ENCODE measurements at regions not wholly inside any gene's neighbourhood (a gene's known extent, or its start where the extent isn't known, plus 50 kb on each side); places are given as distances from the start of the nearest gene placed in this dataset.
A peak's percentile ranks its signal among the peaks of the same experiment; 100 is the strongest.

DNA sequence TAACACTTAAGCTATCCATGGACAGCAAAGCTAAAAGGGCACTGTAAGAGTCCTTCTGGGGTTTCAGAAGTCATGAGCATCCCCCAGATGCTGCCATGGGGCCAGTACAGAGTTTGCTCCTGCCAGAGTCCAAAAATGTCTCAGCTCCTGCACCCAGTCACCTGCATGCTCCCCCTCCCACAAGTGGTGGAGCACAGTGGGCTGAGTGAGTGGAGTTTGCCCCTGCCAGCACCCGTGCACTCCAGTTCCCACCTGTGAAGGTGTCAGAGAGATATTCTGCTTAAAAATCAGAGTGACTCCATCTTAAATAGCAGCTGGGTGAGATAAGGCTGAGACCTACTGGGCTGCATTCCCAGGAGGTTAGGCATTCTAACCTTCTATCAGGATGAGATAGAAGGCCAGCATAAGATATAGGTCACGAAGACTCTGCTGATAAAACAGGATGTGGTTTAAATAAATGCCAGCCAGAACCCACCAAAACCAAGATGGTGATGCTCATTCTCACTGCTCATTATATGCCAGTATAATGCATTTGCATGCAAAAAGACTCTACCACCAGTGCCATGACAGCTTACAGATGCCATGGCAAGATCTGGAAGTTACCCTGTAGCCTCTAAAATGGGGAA is 140.1 kb upstream of the ZNF92 start (continued):
- TF ChIP-seq, protein P1, sequence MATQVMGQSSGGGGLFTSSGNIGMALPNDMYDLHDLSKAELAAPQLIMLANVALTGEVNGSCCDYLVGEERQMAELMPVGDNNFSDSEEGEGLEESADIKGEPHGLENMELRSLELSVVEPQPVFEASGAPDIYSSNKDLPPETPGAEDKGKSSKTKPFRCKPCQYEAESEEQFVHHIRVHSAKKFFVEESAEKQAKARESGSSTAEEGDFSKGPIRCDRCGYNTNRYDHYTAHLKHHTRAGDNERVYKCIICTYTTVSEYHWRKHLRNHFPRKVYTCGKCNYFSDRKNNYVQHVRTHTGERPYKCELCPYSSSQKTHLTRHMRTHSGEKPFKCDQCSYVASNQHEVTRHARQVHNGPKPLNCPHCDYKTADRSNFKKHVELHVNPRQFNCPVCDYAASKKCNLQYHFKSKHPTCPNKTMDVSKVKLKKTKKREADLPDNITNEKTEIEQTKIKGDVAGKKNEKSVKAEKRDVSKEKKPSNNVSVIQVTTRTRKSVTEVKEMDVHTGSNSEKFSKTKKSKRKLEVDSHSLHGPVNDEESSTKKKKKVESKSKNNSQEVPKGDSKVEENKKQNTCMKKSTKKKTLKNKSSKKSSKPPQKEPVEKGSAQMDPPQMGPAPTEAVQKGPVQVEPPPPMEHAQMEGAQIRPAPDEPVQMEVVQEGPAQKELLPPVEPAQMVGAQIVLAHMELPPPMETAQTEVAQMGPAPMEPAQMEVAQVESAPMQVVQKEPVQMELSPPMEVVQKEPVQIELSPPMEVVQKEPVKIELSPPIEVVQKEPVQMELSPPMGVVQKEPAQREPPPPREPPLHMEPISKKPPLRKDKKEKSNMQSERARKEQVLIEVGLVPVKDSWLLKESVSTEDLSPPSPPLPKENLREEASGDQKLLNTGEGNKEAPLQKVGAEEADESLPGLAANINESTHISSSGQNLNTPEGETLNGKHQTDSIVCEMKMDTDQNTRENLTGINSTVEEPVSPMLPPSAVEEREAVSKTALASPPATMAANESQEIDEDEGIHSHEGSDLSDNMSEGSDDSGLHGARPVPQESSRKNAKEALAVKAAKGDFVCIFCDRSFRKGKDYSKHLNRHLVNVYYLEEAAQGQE (IDR thresholded peaks at IDR 0.05; ENCODE audit: unreplicated experiment): no peak
- TF ChIP-seq STAT1 (IDR thresholded peaks at IDR 0.05; ENCODE audit: unreplicated experiment) (no peak), EZH2 (IDR thresholded peaks at IDR 0.05; ENCODE audit: low read depth, unreplicated experiment) (no peak), ZNF114 (CRISPR knock-in tag; IDR thresholded peaks at IDR 0.05) (no peak)

DNA sequence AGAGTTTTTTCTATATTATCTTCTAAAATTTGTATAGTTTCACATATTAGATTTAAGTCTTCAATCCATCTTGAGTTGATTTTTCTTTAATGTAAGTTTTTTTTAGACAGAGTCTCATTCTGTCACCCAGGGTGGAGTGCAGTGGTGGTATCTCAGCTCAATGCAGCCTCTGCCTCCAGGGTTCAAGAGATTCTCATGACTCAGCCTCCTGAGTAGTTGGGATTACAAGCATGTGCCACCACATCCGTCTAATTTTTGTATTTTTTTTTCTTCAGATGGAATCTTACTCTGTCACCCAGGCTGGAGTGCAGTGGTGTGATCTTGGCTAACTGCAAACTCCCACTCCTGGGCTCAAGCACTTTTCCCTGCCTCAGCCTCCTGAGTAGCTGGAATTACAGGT is 143.4 kb upstream of the ZNF92 start:
- H3K4me3 ChIP-seq: no peak overlapping the region
- H3K27ac ChIP-seq (ENCODE audit: low read depth): no peak overlapping the region
- H3K4me1 ChIP-seq (ENCODE audit: insufficient read depth): no peaks in the 10 kb centered on the region; the same call in 1 of the 2 replicates
- no peaks in the 10 kb centered on the region for H3K79me2 ChIP-seq (replicated peaks; ENCODE audit: insufficient read depth)
- Mint-ChIP-seq H3K4me3 (no peak overlapping the region), H3K36me3 (ENCODE audit: low read depth) (no peaks in the 10 kb centered on the region), H3K27ac (no peak overlapping the region), H3K27me3 (ENCODE audit: insufficient read depth, low read depth, poor library complexity) (peaks cover 1% of the 10 kb centered on the region), H3K4me1 (peaks cover 8% of the 10 kb centered on the region), H3K9me3 (no peaks in the 10 kb centered on the region; the same call in 1 of the 3 replicates)
- no peaks in the 10 kb centered on the region for H3K27me3 ChIP-seq (ENCODE audit: insufficient read depth)
- H2AFZ ChIP-seq: peak overlapping the region; percentile 59; the same call in 1 of the 2 replicates
- TF ChIP-seq ZNF331 (CRISPR knock-in tag; IDR thresholded peaks at IDR 0.05; ENCODE audit: low read depth) (no peak), EZH2 (IDR thresholded peaks at IDR 0.05; ENCODE audit: low read depth, unreplicated experiment) (no peak)
- TF ChIP-seq, protein P2, sequence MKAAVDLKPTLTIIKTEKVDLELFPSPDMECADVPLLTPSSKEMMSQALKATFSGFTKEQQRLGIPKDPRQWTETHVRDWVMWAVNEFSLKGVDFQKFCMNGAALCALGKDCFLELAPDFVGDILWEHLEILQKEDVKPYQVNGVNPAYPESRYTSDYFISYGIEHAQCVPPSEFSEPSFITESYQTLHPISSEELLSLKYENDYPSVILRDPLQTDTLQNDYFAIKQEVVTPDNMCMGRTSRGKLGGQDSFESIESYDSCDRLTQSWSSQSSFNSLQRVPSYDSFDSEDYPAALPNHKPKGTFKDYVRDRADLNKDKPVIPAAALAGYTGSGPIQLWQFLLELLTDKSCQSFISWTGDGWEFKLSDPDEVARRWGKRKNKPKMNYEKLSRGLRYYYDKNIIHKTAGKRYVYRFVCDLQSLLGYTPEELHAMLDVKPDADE (IDR thresholded peaks at IDR 0.05): no peak
- H3K4me2 ChIP-seq: no peak overlapping the region
- ATAC-seq (no peak), DNase-seq (ENCODE audit: low spot score) (no peak)
- H4K20me1 ChIP-seq (replicated peaks; ENCODE audit: insufficient read depth): no peaks in the 10 kb centered on the region
- H3F3A ChIP-seq (replicated peaks; ENCODE audit: low read depth): peaks cover 10% of the 10 kb centered on the region; the same call in 1 of the 2 replicates
- no peaks in the 10 kb centered on the region for H3K36me3 ChIP-seq (ENCODE audit: insufficient read depth)
- 0 out of 2 replicates have a peak, but pooled peaks cover 4% of the 10 kb centered on the region for H3K9me2 ChIP-seq (ENCODE audit: insufficient read depth)

DNA sequence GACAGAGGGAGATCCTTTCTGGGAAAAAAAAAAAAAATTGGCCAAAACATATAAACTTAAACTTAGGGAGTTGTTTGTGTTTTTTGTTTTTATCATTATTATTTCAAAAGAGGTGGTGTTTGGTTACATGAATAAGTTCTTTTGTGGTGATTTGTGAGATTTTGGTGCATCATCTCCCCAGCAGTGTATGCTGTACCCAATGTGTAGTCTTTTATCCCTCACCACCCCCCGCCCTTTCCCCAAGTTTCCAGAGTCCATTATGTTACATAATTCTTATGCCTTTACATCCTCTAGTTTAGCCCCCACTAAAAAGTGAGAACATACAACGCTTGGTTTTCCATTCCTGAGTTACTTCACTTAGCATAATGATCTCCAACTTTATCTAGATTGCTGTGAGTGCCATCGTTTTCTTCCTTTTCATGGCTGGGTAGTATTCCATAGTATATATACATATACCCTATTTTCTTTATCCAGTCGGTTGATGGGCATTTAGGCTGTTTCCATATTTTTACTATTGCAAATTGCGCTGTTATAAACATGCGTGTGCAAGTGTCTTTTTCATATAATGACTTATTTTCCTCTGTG is 148.1 kb upstream of the ZNF92 start:
- 0 out of 2 replicates have a peak, but pooled peaks cover 4% of the 10 kb centered on the region for H3K9me2 ChIP-seq (ENCODE audit: insufficient read depth)
- DNase-seq (ENCODE audit: low spot score): no peak
- no peaks in the 10 kb centered on the region for H4K20me1 ChIP-seq (replicated peaks; ENCODE audit: insufficient read depth)
- TF ChIP-seq, protein P1 (IDR thresholded peaks at IDR 0.05; ENCODE audit: unreplicated experiment): no peak
- TF ChIP-seq, protein P3, sequence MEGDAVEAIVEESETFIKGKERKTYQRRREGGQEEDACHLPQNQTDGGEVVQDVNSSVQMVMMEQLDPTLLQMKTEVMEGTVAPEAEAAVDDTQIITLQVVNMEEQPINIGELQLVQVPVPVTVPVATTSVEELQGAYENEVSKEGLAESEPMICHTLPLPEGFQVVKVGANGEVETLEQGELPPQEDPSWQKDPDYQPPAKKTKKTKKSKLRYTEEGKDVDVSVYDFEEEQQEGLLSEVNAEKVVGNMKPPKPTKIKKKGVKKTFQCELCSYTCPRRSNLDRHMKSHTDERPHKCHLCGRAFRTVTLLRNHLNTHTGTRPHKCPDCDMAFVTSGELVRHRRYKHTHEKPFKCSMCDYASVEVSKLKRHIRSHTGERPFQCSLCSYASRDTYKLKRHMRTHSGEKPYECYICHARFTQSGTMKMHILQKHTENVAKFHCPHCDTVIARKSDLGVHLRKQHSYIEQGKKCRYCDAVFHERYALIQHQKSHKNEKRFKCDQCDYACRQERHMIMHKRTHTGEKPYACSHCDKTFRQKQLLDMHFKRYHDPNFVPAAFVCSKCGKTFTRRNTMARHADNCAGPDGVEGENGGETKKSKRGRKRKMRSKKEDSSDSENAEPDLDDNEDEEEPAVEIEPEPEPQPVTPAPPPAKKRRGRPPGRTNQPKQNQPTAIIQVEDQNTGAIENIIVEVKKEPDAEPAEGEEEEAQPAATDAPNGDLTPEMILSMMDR (conservative IDR thresholded peaks at IDR 0.05; ENCODE audit: low read depth in 2 of 2): no peak
- TF ChIP-seq, protein P2 (IDR thresholded peaks at IDR 0.05): no peak
- Mint-ChIP-seq H3K27me3 (ENCODE audit: insufficient read depth, low read depth, poor library complexity) (peaks cover 2% of the 10 kb centered on the region), H3K4me1 (no peaks in the 10 kb centered on the region), H3K27ac (no peak overlapping the region), H3K4me3 (no peak overlapping the region), H3K9me3 (no peaks in the 10 kb centered on the region; the same call in 1 of the 3 replicates), H3K36me3 (ENCODE audit: low read depth) (no peaks in the 10 kb centered on the region)
- no peak overlapping the region for H2AFZ ChIP-seq
- no peaks in the 10 kb centered on the region for H3K27me3 ChIP-seq (ENCODE audit: insufficient read depth)
- peaks cover 10% of the 10 kb centered on the region; the same call in 1 of the 2 replicates for H3F3A ChIP-seq (replicated peaks; ENCODE audit: low read depth)
- no peak for ATAC-seq
- H3K27ac ChIP-seq (ENCODE audit: low read depth): no peak overlapping the region
- no peaks in the 10 kb centered on the region for H3K4me1 ChIP-seq (ENCODE audit: insufficient read depth)
- H3K79me2 ChIP-seq (replicated peaks; ENCODE audit: insufficient read depth): no peaks in the 10 kb centered on the region
- H3K4me2 ChIP-seq: no peak overlapping the region
- no peaks in the 10 kb centered on the region for H3K36me3 ChIP-seq (ENCODE audit: insufficient read depth)
- H3K4me3 ChIP-seq: no peak overlapping the region

Data from GM23338 (cell line).